K562 (cell line): ENCODE measurements at regions not wholly inside any gene's neighbourhood (a gene's known extent, or its start where the extent isn't known, plus 50 kb on each side); places are given as distances from the start of the nearest gene placed in this dataset.

ENCODE experiments used
- ATAC-seq: fragments of 200-7000 bp; cut with Tn5 transposase; 3 replicates; pipeline ENCODE4 v1.9.1; 2020; ENCODE audit warnings: moderate library complexity
- BruUV-seq: library from RNA; stranded (reverse); fragments of 400-500 nt; replicated peaks from 2 replicates; lab custom pipeline; 2021; lab: Mats Ljungman, UMichigan
- CTCF ChIA-PET: fragments of 300-600 bp; formaldehyde crosslinking; extraction: SDS; loops from one replicate; lab custom pipeline; 2021; ENCODE audit warnings: low intra/inter-chr PET ratio; lab: Yijun Ruan, JAX
- POLR2A ChIA-PET: fragments of 300-600, 350-650 bp; sonication (Branson Sonifier 250); formaldehyde crosslinking; extraction: SDS; loops from one replicate; lab custom pipeline; 2021; ENCODE audit warnings: antibody characterized with exemption, inconsistent platforms; lab: Yijun Ruan, JAX
- DNase-seq, 4 experiments: peaks; one replicate each; pipeline versions ENCODE4 v3.0.0 to v3.0.0-alpha.2; 2011 to 2018; ENCODE audit warnings: low spot score in 3 of 4, mixed read lengths in 3 of 4; ENCODE audit errors: extremely low read depth in 1 of 4
- FAIRE-seq: peaks from 2 replicates; lab custom pipeline; 2011; peaks lifted over from hg19 to GRCh38; lab: Jason Lieb, UNC
- H2AFZ ChIP-seq: 2 replicates; pipeline ENCODE4 v1.6.0; 2011; ENCODE audit warnings: low read depth, low read length, control low read depth, inconsistent platforms
- H3K27ac ChIP-seq: fragments of 200-600 bp; 3 replicates; pipeline ENCODE4 v1.8.0; 2011; ENCODE audit warnings: low read depth, mild to moderate bottlenecking, control low read depth, inconsistent platforms, low read length, moderate library complexity, mixed read lengths; ENCODE audit errors: extremely low read depth
- H3K27me3 ChIP-seq, 2 experiments: fragments of 300-600 bp in 1 of 2; 2 replicates in 1 of 2; 3 replicates in 1 of 2; pipeline versions ENCODE4 v1.6.0 to v1.8.0; 2011; ENCODE audit warnings: inconsistent platforms in 2 of 2, low read length in 2 of 2, mild to moderate bottlenecking in 1 of 2, mixed read lengths in 1 of 2, moderate library complexity in 1 of 2; ENCODE audit not compliant: control insufficient read depth in 2 of 2, insufficient read depth in 2 of 2
- H3K36me3 ChIP-seq: fragments of 300-600 bp; 3 replicates; pipeline ENCODE4 v1.8.0; 2011; ENCODE audit warnings: mild to moderate bottlenecking, low read length, inconsistent platforms; ENCODE audit not compliant: control insufficient read depth, insufficient read depth
- H3K4me1 ChIP-seq, 2 experiments: fragments of 200-600 bp in 1 of 2; replicated peaks in 1 of 2; 2 replicates in 1 of 2; 3 replicates in 1 of 2; pipeline versions ENCODE4 v1.5.1 to v1.8.0; 2011; ENCODE audit warnings: inconsistent platforms in 2 of 2, low read length in 2 of 2, mild to moderate bottlenecking in 1 of 2, mixed read lengths in 1 of 2, moderate library complexity in 1 of 2; ENCODE audit not compliant: control insufficient read depth in 2 of 2, insufficient read depth in 2 of 2
- H3K4me2 ChIP-seq: 2 replicates; pipeline ENCODE4 v1.6.1; 2011; ENCODE audit warnings: low read length, control low read depth, inconsistent platforms, mixed read lengths; ENCODE audit not compliant: insufficient read depth
- H3K4me3 ChIP-seq: fragments of 200-600 bp; sonication (generic), shearing (Covaris generic); 2 replicates; pipeline ENCODE4 v1.5.1; 2016; ENCODE audit warnings: control low read depth, inconsistent platforms
- H3K79me2 ChIP-seq: fragments of 200-600 bp; 3 replicates; pipeline ENCODE4 v1.8.0; 2011; ENCODE audit warnings: low read length, inconsistent platforms; ENCODE audit not compliant: control insufficient read depth, insufficient read depth
- H3K9ac ChIP-seq, 2 experiments: 2 replicates each; pipeline versions ENCODE4 v1.6.0 to v1.6.1; 2011; ENCODE audit warnings: low read depth in 2 of 2, low read length in 2 of 2, control low read depth in 1 of 2, inconsistent platforms in 1 of 2, mild to moderate bottlenecking in 1 of 2, mixed read lengths in 1 of 2; ENCODE audit not compliant: insufficient read depth in 1 of 2
- H3K9me1 ChIP-seq: one replicate; pipeline ENCODE4 v1.6.0; 2011; ENCODE audit warnings: inconsistent platforms, mild to moderate bottlenecking, low read length, moderate library complexity; ENCODE audit not compliant: control insufficient read depth, insufficient read depth
- H3K9me3 ChIP-seq: replicated peaks from 2 replicates; pipeline ENCODE4 v1.5.1; 2011; ENCODE audit warnings: low read depth, low read length, inconsistent platforms; ENCODE audit not compliant: control insufficient read depth, insufficient read depth
- H4K20me1 ChIP-seq: replicated peaks from 2 replicates; pipeline ENCODE4 v1.6.1; 2011; ENCODE audit warnings: low read length, inconsistent platforms, mixed read lengths; ENCODE audit not compliant: control insufficient read depth, insufficient read depth
- CCAR2 ChIP-seq: fragments of 200-400 bp; formaldehyde crosslinking; IDR thresholded peaks from 2 replicates; pipeline ENCODE4 v1.6.1; 2017; ENCODE audit warnings: mild to moderate bottlenecking, low read depth, low read length
- ILK ChIP-seq: fragments of 450-650 bp; IDR thresholded peaks from 2 replicates; pipeline ENCODE4 v1.6.1; 2016; ENCODE audit warnings: missing genetic modification characterization, low read depth, mild to moderate bottlenecking, missing compliant biosample characterization, moderate library complexity, borderline replicate concordance
- ZNF77 ChIP-seq: fragments of 250-450 bp; sonication (Bioruptor Pico); IDR thresholded peaks from 2 replicates; pipeline ENCODE4 v1.5.0; 2020
- WGBS: fragments of 100-300 bp; shearing (Covaris generic); methylation state at CpG from one replicate; pipeline ENCODE4 v1.1.6; 2016; ENCODE audit warnings: low coverage, mixed read lengths; ENCODE audit not compliant: insufficient coverage; ENCODE audit errors: missing lambda C conversion rate; 5-methylcytosine and 5-hydroxymethylcytosine counted together
- in situ Hi-C: fragments of 300-500 bp; cut with MboI; formaldehyde crosslinking; loops from 4 replicates; pipeline ENCODE4 v1.15.0; 2018; ENCODE audit warnings: inconsistent platforms, mixed read lengths
- intact Hi-C: fragments of 100-400 bp; cut with micrococcal nuclease; formaldehyde crosslinking; loops from 2 replicates; pipeline ENCODE4 v1.14.2; 2022
- TF ChIP-seq, protein P1 (sequence below): fragments of 200-800 bp; sonication (Bioruptor generic); IDR thresholded peaks from 2 replicates; pipeline ENCODE4 v1.6.1; 2017; ENCODE audit warnings: missing genetic modification characterization, missing compliant biosample characterization
- TF ChIP-seq, protein P2 (sequence below): sonication (generic); formaldehyde crosslinking; IDR thresholded peaks from 2 replicates; pipeline ENCODE4 v1.9.0; 2022; ENCODE audit warnings: mild to moderate bottlenecking, missing genetic modification reagents
- TF ChIP-seq, protein P3 (sequence below), 2 experiments: IDR thresholded peaks; 2 replicates each; pipeline ENCODE4 v1.6.1; 2011; ENCODE audit warnings: borderline replicate concordance in 1 of 2, control low read depth in 1 of 2, low read depth in 1 of 2, low read length in 1 of 2, mild to moderate bottlenecking in 1 of 2, mixed read lengths in 1 of 2, moderate library complexity in 1 of 2; ENCODE audit not compliant: insufficient read depth in 1 of 2, insufficient read length in 1 of 2, poor library complexity in 1 of 2, severe bottlenecking in 1 of 2; ENCODE audit errors: extremely low read depth in 1 of 2

DNA sequence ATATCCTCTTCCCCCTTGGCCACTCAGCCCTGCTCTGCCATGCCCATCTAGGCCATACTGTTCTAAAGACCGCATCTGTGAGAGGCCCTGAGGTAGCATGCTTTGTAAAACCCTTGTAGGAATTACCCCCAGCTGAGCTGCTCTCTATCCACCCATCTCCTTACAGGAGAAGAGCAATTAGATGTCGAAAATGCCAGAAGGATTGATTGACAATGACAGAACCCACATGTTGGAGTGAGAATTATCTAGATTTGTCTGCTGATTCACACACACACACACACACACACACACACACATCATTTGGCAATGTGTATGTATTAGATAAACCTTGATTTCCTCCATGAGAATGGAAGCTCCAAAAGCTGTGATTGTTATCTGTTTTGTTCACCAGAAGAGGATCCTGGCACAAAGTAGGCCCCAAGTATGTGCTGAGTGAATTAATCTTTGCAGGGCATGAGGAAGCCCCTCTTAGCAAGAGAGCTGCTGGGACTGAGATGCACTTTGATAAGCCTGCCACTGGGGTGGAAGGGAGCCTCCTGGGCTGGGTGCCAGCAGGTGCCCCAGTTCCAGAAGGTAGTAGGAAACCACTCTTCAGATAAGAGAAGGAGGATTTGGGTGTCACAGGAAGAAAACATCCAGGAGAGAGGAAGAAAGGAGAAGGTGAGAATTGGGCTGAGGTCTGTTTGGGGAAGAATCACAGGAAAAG, 187.5 kb upstream of the ADO start:
- H3K4me1 ChIP-seq: no peaks in the 10 kb centered on the region
- in situ Hi-C loops (loop anchor here (10.0 kb wide), 1 partner anchor 538 kb away; no protein-coding TSS in a partner anchor), intact Hi-C loops (no loop called here)
- ChIA-PET CTCF (no interaction called here), POLR2A (no interaction called here)
- H3K9me3 ChIP-seq: no peaks in the 10 kb centered on the region
- H3K4me3 ChIP-seq: no peak overlapping the region
- no peaks in the 10 kb centered on the region for H3K36me3 ChIP-seq
- FAIRE-seq (no peak), ATAC-seq (no peak), DNase-seq (no peak)
- H3K27ac ChIP-seq: no peak overlapping the region
- no peak overlapping the region for H2AFZ ChIP-seq
- no peaks in the 10 kb centered on the region for H3K9me1 ChIP-seq
- H4K20me1 ChIP-seq: no peaks in the 10 kb centered on the region
- no peaks in the 10 kb centered on the region for H3K27me3 ChIP-seq
- BruUV-seq: no TSS peak
- TF ChIP-seq ZNF77 (CRISPR knock-in tag): no peak
- TF ChIP-seq, protein P1, sequence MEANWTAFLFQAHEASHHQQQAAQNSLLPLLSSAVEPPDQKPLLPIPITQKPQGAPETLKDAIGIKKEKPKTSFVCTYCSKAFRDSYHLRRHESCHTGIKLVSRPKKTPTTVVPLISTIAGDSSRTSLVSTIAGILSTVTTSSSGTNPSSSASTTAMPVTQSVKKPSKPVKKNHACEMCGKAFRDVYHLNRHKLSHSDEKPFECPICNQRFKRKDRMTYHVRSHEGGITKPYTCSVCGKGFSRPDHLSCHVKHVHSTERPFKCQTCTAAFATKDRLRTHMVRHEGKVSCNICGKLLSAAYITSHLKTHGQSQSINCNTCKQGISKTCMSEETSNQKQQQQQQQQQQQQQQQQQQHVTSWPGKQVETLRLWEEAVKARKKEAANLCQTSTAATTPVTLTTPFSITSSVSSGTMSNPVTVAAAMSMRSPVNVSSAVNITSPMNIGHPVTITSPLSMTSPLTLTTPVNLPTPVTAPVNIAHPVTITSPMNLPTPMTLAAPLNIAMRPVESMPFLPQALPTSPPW (CRISPR knock-in tag): peak; percentile 8; the same call in 1 of the 2 replicates
- H3K4me2 ChIP-seq: no peak overlapping the region
- no peak overlapping the region for H3K9ac ChIP-seq
- WGBS: 0% methylated on average over 2 of the region's 2 CpGs
- H3K79me2 ChIP-seq: no peaks in the 10 kb centered on the region

DNA sequence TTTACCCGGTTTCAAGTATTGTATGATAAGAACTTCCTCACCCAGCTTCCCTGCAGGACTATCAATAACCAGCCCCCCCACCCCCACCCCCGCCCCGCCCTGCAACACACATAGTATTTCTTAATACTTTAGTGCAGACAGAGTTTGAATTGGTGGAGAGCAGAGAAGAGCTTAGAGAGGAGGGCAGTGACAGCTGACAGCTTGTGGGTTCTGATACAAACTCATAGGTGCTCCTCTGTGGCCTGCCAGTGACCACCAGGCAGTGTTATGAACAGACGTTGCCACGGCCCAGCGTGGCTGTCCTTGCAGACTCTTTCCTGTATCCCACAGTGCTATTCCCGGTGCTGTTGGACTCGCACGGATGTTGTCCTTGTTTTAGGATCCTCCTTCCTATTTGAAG, 186.9 kb upstream of the ADO start:
- no TSS peak for BruUV-seq
- Histone ChIP-seq H3K4me2 (no peak overlapping the region), H3K4me3 (no peak overlapping the region), H3K9ac (no peak overlapping the region), H3K27ac (no peak overlapping the region), H3K79me2 (no peaks in the 10 kb centered on the region), H2AFZ (no peak overlapping the region), H4K20me1 (no peaks in the 10 kb centered on the region), H3K4me1 (no peaks in the 10 kb centered on the region), H3K27me3 (no peaks in the 10 kb centered on the region), H3K36me3 (no peaks in the 10 kb centered on the region), H3K9me1 (no peaks in the 10 kb centered on the region), H3K9me3 (no peaks in the 10 kb centered on the region)
- 1% methylated on average over 9 of the region's 9 CpGs for WGBS
- ChIA-PET CTCF (no interaction called here), POLR2A (no interaction called here)
- DNase-seq (no peak), ATAC-seq (no peak), FAIRE-seq (no peak)
- intact Hi-C loops (no loop called here), in situ Hi-C loops (loop anchor here (10.0 kb wide), 1 partner anchor 537 kb away; no protein-coding TSS in a partner anchor)
- TF ChIP-seq, protein P2, sequence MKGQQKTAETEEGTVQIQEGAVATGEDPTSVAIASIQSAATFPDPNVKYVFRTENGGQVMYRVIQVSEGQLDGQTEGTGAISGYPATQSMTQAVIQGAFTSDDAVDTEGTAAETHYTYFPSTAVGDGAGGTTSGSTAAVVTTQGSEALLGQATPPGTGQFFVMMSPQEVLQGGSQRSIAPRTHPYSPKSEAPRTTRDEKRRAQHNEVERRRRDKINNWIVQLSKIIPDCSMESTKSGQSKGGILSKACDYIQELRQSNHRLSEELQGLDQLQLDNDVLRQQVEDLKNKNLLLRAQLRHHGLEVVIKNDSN (CRISPR knock-in tag): no peak
- no peak for TF ChIP-seq ILK (tag)
- TF ChIP-seq CCAR2: no peak
- TF ChIP-seq, protein P3, sequence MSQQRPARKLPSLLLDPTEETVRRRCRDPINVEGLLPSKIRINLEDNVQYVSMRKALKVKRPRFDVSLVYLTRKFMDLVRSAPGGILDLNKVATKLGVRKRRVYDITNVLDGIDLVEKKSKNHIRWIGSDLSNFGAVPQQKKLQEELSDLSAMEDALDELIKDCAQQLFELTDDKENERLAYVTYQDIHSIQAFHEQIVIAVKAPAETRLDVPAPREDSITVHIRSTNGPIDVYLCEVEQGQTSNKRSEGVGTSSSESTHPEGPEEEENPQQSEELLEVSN (IDR thresholded peaks at IDR 0.05; ENCODE audit: borderline replicate concordance in 1 of 2, extremely low read depth in 1 of 2, insufficient read depth in 1 of 2, insufficient read length in 1 of 2, low read depth in 1 of 2, low read length in 1 of 2, poor library complexity in 1 of 2, severe bottlenecking in 1 of 2): no peak
